Renal cortical epithelial cell (primary cell): ENCODE measurements at regions not wholly inside any gene's neighbourhood (a gene's known extent, or its start where the extent isn't known, plus 50 kb on each side); places are given as distances from the start of the nearest gene placed in this dataset.
A peak's percentile ranks its signal among the peaks of the same experiment; 100 is the strongest.

Experiments used
- DNase-seq: peaks from one replicate; pipeline ENCODE4 v3.0.0-alpha.2; 2011; ENCODE audit warnings: low read depth

DNA sequence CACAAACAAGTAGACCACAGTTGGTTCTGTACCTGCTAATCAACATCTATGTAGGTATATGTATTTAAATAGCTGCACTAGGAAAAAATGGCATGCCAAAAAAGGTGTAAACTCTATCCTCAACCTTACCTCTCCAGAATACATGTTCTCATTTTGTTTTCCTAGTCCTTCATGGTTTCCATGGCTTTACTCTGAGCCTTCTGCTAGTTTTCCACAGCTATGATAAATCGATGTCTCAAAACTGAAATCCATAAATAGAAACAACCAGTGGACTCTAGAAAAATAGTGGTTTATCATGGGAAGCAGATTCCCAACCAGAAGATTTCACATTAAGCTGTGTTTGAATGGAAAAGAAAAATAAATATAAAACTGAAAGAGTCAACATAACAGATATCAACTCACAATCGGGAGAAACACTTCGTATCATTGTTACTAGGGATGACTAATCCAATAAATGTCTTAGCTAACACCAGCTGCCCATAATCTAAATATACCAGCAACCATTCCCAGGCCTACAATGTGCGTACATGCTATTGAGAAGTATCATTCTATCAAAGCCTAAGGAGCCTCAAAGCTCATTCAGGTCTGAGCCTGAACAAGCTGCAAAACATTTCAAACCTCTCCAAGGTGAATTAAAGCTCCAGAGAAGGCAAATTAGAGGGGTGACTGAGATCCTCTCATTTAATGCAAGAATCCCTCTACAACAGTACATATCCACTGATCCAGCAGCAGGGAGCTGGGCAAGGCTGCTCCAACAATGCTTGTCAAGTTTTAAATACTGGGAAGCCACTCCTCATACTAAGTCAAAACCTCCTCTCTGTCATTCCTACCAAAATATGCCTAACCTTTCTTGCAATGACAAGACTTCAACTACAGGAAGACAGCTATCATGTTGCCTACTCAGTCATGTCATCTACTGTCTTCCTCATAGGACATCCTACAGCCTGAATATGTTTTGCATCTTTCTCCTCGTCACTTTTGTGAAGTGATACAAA is 90.2 kb downstream of the KCTD12 start:
- DNase-seq = no peak

GRCh38 chr13:76792731-76793347 is 93.4 kb downstream of the KCTD12 start:
- no peak for DNase-seq

- DNase-seq = peak; percentile 11
Measured at GRCh38 chr13:76790980-76791819, 95.0 kb downstream of the KCTD12 start.

DNA sequence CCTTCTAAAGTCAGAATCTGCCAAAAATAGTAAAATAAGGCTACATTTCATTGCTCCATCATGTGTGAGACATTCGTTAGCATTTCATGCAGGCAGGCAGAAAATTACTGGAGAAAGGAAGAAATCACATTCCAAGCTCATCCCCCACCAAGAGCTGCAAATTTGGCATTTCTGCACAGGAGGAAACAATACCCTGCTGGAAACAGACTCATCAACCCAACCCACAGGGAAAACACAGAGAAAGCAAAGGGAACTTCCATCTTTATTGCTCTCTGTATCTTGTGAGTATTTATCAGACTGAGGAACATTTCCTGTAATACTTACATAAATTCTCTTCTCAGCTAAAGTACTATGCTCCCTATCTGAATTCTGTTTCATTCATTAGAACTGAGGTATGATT is 95.7 kb downstream of the KCTD12 start:
- DNase-seq = peak; percentile 16

- no peak for DNase-seq
Measured at GRCh38 chr13:76783798-76784197, 102.4 kb downstream of the KCTD12 start.

- DNase-seq = no peak
Measured at GRCh38 chr13:76778853-76779252, 107.4 kb downstream of the KCTD12 start.

GRCh38 chr13:76777096-76777495 is 109.1 kb downstream of the KCTD12 start:
- DNase-seq = no peak

DNA sequence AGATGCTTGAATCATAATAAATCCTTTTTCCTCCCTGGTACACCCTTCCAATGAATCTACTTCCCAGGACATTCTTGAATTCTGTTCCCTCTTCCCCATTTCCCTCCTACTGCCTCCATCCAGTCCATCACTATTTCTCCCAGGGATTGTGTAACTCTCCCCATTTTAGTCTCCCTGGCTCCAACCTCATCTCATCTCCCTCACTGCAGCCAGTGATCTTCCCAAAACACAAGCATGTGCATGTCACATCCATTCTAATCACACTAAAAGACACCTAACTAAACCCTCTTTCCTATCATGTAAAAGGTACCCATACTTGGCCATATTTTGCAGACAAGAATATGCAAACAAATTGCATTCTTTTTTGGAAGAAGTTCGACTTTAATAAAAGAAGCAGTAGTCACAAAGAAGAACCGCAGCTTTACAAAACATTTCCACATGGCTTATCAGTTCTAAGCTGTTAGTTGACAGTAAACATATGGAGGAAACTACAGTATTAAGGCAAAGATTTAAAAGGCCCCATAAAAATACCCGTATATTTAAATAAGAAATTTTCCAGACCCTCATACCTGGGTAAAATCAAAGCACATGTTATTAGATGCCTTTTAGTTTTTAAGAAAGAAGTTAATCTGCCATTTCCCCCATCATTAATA is 111.0 kb downstream of the KCTD12 start:
- DNase-seq = no peak

DNA sequence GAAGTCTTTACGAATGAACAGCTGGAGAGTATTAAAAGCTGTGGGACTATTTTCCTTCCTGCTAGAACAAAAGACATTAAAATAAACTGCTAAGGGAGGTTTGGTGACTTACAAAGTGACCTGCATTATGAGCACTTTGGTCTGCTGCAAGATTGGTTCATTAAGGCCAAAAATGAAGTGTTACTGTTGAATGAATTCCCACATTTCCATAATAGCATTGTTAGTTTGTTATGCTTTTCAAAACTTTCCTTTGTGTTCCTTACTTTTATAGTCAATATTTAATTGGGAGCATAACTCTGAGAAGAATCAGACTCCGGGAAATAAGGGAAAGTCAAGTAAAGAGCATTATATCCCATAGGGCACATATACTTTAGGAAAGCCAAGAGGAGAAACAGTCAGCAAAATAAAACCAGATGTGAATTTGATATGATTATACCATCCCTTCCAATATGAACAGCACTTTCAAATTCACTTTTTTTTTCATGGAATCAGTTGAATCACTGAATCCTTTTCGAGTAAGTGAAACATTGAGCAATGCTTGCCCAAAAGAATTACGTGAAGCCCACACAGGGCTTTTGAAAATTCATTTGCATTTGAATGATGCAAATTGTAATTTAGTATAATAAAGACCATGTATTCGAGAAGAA is 112.6 kb downstream of the KCTD12 start:
- DNase-seq = no peak

DNA sequence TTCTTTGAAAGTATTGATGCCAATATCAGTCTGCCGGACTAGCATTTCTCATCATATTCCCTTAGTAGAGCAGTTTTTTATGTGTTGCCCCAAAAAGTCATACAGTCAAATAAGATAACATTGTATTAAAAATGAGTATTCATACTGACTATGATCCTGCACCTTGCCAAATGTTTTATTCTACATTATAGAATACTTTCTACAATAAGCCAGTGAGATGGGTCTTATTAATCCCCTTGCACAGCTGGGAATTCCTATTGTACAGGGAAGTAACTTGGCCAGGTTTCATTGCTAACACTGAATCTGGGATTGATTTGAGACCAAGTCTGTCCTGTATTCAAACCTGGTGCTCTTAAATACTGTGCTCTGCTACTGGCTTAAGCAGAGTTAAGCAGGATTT is 114.0 kb downstream of the KCTD12 start:
- DNase-seq = no peak

GRCh38 chr13:76769271-76769791 is 116.9 kb downstream of the KCTD12 start:
- DNase-seq = no peak

DNA sequence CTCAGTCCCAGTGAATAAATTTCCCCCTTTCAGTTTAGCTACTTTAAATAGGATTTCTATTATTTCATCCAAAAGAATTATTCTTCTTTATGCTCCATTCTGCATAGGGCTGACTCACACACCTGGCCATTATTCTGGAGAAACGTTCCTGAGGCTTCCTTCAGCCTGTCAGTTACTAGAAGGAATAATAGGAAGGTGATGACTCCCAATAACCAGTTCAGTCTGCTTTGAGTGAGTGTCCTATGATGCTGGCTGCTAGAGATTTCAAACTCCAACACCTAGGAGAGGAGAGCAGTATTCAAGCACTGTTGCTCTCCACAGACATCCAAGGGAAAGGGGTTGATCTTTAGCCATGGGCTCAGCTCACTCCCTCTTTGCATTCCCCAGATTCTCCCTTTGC is 117.8 kb downstream of the KCTD12 start:
- no peak for DNase-seq

DNA sequence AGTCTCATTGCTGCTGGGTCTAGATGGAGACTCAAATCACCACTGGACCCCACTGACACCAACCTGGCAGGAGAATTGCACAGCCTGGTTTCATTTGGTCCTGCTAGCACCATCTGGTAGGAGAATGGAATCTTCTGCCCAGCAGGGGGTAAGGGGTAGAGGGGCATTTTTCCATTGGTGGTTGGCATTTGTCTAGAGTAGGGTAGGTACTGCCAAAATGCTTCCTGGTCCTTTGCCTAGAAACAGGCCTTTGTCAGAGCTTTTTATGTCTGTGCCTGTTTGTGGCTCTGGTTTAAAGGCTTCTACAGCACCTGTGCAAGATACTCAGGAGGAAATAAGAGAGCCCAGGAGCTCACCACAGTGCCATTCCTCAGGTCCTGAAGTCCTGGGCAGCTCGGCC is 121.3 kb downstream of the KCTD12 start:
- DNase-seq = no peak

DNA sequence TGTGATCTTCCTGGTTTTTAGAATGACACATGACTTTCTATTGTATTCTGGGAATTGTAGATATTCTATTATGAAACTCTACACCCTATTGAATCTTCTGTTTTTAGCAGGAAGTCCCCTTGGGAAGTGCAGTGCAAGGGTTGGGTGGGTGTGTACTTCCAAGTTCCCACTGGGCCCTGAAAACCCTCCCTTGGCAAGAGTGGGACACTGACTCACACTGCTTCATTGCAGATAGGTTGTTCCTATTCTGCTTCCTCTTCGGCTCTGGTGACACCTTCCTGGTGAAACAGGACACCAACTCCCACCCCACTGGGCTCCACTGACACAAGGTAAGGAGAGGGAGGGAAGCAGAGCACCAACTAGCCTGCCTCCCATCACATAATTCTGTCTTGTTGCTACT is 121.8 kb downstream of the KCTD12 start:
- peak; percentile 6 for DNase-seq

GRCh38 chr13:76762721-76763120 is 123.5 kb downstream of the KCTD12 start:
- DNase-seq = no peak

DNA sequence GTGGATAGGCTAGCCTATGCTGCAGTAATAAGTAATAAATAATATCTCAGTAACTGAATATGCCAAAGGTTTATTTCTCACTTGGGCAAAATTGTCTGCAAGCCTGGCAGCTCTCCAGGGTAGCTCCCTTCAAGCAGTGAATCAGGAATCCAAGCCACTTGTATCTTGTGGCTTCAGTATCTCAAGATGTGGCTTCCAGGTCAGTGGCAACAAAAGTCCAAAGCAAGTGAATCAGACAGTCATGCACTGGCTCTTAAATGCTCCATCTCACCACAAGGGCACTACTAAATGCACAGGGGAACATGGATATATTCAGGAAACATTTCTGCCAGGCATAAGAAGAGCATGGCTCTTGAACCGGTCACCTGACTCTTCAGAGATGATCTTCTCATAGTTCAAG is 126.3 kb downstream of the KCTD12 start:
- DNase-seq = no peak

DNA sequence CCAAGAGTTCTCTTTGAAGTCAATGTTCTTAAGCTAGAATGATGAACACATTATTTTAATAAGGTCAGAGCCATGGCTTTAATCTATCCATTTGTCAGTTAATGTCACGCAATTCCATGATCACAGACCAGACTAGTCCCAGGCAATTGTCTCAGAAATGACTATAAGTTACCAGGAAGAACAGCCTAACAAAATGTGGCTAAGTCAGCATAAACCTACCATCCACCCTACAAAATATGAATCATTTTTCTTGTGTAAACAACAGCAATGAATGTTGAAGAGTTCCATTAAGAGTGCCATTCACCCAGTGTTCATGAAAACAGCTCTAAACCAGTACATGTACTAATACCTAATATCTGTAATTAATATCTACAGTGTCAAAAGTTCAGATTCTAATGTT is 127.5 kb downstream of the KCTD12 start:
- DNase-seq = no peak

DNA sequence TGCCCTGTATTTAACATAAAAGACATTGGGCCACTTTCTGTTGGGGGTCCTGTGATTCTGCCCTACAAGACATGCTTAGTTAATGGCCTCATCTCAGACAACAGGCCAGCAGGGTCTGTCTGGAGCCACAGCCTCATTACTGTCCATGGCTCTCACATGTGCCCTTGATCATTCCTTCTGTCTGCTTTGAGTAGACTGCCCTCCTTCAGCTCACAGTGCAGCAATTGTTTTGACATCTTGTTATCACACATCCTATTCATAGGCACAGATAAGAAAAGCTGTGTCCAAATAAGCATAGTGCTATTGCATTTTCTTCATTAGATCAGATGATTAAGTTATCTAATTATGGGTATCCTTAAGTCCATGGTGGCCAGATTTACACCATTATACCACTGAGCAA is 127.9 kb downstream of the KCTD12 start:
- DNase-seq = no peak

DNA sequence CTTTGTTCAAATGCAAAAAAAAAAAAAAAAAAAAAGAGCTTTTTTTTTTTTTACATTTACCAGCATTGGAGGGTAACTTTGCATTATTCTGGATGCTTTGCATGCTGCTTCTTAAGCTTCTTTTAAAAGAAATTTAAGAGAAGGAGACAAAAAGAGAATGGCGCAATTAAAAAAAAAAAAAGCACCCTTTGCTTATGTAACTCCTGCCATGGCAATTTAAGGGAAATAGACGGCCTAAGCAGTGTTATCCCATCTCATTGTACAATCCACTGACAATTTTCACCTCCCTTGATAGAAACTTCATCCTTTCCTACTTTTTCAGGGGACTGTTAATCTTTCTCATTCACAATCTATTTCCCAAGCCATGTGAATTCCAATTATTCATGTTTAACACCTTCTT is 129.8 kb downstream of the KCTD12 start:
- no peak for DNase-seq

DNA sequence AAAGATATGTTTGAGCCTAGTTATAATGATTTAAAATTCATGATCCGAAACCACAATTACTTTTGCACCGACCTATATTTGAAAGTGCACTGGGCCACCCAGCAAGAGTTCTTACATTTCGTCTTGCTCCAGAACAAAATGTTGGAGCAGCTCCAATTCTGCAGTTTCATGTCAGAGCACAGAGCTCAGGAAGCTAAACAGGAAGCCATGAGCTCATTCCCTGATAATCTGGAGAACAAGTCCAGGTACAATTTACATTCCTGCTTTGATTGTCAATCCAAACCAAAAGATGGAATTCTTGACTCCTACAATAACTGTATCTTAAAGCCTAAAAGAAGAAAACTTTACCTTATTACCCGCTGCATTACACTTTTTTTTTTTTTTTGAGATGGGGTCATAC is 131.8 kb downstream of the KCTD12 start:
- DNase-seq = peak; percentile 15

GRCh38 chr13:76751278-76751677 is 134.9 kb downstream of the KCTD12 start:
- no peak for DNase-seq
